ENCODE measurements at regions not wholly inside any gene's neighbourhood (a gene's known extent, or its start where the extent isn't known, plus 50 kb on each side); places are given as distances from the start of the nearest gene placed in this dataset.
"Not testable (repeated sequence)": the region's sequence is repeated elsewhere in the genome, so short reads cannot be mapped to it uniquely, and the experiment has no call there.

DNA sequence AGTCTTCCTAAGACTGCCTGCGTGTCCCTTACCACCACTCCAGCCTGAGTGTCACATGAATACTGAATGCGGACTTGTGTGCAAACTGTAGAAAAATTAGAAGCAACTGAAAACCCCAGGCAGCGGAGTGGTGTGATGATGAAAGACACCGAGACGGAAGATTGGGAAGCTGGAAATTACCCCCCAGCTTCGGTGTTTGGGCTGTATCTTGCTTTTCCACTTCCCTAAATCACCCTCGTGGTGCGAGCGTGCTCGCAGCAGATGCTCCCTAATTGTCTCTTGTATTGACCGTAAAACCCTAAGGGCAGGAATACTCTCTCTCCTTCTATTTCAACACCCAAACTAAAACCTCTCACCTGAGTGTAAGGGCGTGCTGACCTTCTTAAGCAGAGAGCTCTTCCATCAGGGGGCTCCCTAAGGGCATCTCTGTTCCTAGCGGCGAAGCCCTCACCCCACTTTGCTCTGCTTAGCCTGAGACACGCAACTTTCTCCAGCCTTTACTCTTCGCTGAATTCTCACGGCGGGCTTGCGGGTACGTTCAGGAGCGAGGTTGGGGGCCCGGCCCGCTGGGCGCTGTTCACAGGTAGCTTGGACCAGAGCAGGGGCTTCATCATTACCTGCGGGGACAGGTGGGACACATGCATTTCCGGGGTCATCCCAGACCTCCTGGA is 62.4 kb downstream of the CRYBB2 start:
- DNase-seq (ENCODE audit: low spot score): no peak

DNA sequence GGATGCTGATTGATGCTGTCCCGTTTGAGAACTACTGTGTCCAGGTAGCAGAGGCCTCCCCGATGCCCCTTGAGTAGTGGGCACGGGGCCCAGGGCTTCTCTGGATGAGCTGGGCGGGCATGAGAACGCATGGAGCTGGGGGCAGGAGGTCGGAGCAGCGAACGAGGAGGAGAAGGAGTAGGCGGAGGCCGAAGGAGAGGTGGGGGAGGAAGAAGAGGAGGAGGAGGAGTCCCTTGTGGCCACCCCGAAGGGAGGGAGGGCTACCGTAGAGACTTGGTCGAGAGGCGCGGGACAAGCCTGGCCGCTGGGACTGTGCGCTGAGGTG is 62.9 kb downstream of the CRYBB2 start:
- no peak for DNase-seq (ENCODE audit: low spot score)

DNA sequence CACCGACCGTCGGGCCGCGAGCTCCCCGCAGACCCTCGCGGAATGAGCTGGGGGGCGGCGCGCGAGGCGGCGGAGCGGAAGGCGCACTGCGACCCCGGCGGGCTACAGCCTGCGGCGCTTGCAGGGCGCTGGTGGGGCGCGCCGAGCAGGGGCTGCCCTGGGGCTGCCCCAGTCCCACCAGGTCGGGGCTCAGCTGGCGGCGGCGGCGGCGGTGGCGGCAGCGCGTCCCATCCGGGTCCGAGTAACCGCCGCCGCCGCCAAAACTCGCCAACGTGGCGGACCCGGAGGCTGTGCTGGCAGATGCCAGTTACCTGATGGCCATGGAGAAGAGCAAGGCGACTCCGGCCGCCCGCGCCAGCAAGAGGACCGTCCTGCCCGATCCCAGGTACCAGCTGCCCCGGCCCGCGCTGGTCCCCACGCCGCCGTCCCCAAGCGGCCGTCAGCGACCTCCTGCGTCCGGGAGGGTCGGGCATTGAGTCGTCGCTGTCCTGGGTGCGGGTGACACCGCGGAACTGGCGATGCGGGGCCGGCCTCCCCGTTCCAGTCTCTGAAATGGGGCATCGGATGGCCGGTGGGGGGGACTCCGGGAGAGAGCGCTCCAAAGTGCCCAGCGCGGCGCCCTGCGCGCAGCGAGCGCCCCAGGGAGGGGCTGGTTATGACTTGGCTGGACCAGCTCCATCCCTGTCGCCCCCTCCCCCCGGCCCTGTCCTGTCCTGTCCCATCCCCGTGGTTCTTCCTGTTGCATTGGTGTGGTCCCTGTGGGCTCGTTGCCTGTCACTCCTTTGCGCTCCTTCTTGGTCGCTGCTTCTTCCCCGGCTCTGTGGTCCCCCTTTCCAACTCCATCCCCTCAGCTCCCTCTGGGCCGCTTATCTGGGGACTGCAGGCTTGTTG is 63.5 kb downstream of the CRYBB2 start:
- DNase-seq (ENCODE audit: low spot score): no peak

DNA sequence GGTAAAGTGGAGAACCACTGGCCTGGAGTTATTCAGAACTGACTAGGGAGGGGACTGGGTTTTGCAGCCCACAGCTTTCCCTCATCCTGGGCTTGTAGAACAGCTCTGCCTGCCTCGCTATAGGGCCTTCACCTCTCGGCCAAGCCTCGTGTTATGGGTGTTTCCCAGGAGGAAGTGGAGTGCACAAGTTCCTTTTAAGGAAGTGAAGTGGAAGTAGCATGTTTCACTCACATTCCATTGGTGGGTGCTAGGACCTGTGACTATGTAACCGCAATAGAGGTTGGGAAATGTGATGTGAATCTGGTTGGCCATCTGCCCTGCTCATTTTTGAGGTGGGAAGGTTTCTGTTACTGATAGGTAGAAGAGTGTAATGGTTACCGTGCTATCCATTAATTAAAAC is 69.0 kb downstream of the CRYBB2 start:
- DNase-seq (ENCODE audit: low spot score): not testable (repeated sequence)

DNA sequence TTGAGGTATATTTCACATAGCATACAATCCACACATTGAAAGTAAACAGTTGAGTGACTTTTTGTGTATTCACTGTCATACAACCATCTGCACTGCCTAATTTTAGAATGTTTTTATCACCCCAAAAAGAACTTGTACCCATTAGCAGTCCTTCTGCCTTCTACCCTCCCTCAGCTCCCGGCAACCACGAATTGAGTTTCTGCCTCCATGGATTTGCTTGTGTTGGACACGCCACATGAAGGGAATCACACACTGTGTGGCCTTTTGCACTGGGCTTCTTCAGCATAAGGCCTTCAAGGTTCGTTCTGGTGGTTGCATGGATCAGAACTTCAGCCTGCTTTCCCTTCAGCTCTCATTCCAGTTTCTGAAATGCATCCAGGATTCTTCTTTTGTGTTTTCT is 82.5 kb downstream of the CRYBB2 start:
- not testable (repeated sequence) for DNase-seq (ENCODE audit: low spot score)

DNA sequence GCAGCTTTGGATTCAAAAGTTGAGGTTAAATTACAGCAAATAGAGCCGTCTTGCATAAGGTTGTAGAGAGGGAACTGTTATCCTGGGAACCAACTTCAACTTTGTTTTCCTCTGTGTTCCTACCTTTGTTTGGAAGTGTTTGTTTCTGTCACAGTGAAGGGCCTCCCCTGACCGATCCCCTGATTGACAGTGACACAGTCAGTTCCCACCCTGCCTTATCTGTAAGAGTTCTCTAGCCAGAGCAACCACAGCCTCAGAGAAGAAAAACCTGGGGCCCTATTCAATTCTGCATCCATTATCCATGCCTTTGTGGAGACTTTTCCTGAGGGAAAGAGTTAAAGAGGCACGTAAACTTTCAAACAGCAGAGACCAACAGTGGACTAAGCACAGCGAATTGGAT is 90.1 kb downstream of the CRYBB2 start:
- not testable (repeated sequence) for DNase-seq (ENCODE audit: low spot score)

DNA sequence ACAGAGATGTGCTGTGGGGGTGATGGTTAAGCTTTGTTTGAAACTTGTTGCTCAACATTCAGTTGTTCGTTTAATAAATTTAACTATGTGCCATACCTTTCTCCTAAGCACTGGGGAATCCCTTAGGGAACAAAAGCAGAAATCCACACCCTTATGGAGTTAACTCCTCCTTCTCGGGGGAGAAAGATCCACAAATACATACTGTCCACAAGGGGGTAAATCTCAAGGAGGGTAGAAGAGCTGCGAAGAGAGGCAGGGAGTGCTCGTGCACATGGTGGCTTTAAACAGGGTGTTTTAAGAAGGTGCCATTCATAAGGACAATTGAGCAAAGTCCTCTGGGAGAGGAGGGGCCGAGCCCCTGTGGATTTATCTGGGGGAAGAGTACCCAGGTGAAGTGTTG is 92.5 kb downstream of the CRYBB2 start:
- DNase-seq (ENCODE audit: low spot score): not testable (repeated sequence)

DNA sequence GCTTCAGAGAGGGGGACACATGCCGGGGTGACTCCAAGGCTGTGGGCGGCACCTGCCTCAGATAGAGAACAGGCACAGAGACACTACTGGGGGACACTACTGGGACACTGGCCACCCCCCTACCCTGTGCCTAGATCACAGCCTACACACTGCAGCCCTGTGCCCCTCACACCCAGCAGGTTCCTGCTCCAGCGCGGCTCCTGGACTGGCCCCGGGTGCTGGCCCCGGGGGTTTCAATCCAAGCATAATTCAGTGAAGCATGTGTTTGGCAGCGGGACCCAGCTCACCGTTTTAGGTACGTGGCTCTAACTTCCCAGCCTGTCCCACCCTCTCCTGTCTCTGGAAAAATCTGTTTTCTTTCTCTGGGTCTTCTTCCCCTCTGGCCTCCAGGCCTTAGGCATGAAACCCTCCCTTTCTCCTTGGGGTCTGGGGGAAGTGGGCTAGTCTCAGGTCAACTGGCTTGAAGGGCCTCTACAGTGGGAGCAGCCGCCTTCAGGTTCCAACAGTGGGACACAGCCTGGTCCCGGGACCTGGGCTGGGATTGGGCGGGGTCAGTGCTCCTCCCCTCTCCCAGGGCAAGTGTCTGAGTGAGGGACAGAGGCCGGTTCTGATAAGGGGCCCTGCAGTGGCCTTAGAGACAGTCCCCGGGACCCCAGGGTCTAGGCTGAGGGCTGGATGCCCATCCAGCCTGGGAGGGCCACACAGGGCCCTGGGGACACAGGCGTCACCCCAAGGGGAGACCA is 98.8 kb downstream of the CRYBB2 start:
- no peak for DNase-seq (ENCODE audit: low spot score)

DNA sequence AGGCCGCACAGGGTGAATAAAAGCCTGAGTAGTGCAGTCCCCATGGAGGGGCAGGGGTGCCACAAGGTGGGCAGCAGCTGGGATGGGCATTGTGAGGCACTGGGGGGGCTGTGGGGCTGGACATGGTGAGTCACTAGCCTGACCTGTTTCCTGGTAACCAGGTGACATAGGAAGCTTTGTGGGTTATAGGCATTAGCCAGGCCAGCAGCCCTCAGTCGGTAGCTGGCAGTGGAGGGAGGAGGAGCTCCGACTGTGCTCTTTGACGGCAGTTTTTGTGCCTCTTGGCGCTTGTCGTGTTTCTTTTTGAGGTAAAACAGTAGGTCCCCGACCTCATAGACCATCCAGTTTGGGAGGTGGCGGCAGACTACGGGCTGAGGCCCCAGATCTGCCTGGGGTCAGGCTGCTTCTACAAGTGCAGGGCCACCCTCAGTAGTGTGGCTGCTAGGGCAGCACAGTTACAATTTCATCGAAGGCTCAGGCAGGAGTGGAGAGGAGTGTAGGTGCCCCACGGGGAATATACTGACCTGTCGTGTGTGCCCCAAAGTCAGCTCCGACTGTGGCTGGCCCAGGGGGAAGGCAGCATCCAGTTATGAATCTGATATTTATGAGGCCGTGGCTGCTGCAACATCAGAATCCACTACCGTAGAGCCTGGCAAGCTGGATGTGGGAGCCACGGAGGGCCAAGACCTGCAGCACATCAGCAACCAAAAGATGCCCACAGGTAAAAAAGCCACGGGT is 107.7 kb downstream of the CRYBB2 start:
- no peak for DNase-seq (ENCODE audit: low spot score)

DNA sequence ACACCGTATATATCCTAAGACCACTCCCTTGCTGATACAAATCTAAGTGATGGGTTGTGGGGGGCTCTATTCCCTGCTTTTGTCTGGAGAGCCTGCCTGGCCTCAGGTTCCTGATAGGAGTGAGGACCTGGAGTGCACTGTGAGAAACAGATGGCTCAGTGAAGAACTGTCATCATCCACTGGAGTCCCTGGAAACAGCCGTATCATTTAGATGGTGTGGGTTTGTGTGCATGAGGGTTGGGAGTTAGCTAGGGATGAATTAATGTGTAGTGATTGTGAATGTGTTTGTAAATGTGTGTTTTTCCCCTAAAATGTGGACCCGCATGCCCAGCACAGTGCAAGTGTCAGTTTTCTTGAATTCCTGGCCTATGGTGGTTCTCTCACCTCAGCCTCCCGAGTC is 111.6 kb downstream of the CRYBB2 start:
- DNase-seq (ENCODE audit: low spot score): peak; percentile 69

DNA sequence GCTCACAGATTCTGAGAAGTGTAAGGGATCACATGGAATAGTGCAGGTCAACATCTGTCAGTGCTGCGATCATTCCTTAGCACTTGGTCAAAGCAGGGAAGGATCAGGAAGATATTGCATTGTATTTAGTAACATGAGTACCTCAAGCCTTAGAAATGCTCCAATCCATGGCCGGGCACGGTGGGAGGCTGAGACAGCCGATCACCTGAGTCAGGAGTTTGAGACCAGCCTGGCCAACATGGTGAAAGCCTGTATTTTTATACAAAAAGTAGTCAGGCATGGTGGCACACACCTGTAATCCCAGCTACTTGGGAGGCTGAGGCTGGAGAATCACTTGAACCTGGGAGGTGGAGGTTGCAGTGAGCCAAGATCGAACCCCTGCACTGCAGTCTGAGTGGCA is 112.5 kb downstream of the CRYBB2 start:
- not testable (repeated sequence) for DNase-seq (ENCODE audit: low spot score)

DNA sequence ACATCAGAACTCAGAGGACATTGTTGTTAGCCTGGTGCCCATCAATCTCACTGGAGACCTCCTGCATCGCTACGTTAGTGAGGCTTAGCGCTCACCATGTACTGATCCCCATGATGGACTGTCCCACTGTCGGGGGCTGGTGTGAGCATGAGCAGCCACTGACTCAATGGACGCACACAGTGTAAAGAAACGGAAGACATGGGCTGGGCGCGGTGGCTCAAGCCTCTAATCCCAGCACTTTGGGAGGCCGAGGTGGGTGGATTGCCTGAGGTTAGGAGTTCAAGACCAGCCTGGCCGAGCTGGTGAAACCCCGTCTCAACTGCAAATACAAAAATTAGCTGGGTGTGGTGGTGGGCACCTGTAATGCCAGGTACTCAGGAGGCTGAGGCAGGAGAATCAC is 112.9 kb downstream of the CRYBB2 start:
- no peak for DNase-seq (ENCODE audit: low spot score)

DNA sequence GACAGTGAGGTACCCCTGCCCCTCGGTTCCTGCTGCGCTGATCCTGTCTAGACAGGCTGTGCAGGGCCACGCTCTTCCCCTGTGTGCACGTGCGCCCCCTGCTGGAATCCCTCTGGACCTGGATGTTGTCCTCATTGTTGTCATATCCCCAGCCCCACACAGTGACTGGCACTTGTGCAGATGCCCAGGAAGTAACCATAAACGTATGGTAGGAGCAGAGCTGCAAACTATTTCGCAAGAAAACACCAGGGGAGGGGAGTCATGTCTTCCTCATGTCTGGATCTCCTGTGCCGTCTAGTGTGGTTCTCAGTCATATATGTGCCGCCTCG is 114.7 kb downstream of the CRYBB2 start:
- peak; percentile 86 for DNase-seq (ENCODE audit: low spot score)

DNA sequence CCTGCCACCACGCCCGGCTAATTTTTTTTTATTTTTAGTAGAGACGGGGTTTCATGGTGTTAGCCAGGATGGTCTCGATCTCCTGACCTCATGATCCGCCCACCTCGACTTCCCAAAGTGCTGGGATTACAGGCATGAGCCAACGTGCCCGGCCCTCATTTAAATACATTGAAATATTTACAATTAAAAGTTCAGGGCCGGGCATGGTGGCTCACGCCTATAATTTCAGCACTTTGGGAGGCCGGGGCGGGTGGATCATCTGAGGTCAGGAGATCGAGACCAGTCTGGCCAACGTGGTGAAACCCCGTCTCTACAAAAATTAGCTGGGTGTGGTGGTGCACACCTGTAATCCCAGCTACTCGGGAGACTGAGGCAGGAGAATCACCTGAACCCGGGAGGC is 115.2 kb downstream of the CRYBB2 start:
- DNase-seq (ENCODE audit: low spot score): not testable (repeated sequence)

DNA sequence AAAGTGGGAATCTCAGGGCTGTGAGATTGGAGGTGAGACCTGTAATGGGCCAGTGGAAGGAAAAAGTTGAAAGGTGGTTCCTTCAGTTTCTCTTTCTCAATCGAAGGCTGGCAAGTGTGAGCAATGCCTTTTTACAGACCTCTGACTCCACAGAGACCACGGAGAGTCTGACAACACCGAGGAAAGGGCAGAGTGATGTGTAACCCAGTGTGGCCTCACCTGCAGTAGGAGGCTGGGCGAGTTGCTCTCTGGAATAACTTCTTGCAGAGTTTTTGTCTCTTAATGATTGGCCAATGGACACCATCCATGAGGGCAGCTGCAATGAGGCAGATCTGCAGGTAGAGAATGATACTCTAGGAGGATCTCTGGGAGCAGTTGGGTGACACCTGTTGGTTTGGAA is 115.8 kb downstream of the CRYBB2 start:
- not testable (repeated sequence) for DNase-seq (ENCODE audit: low spot score)

DNA sequence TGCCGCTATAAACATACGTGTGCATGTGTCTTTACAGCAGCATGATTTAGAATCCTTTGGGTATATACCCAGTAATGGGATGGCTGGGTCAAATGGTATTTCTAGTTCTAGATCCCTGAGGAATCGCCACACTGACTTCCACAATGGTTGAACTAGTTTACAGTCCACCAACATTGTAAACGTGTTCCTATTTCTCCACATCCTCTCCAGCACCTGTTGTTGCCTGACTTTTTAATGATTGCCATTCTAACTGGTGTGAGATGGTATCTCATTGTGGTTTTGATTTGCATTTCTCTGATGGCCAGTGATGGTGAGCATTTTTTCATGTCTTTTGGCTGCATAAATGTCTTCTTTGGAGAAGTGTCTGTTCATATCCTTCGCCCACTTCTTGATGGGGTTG is 121.1 kb downstream of the CRYBB2 start:
- not testable (repeated sequence) for DNase-seq (ENCODE audit: low spot score)

DNA sequence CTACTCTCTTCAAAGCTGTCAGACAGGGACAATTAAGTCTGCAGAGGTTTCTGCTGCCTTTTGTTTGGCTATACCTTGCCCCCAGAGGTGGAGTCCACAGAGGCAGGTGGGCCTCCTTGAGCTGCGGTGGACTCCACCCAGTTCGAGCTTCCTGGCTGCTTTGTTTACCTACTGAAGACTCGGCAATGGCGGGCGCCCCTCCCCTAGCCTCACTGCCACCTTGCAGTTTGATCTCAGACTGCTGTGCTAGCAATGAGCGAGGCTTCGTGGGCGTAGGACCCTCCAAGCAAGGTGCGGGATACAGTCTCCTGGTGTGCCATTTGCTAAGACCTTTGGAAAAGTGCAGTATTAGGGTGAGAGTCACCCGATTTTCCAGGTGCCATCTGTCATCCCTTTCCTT is 124.9 kb downstream of the CRYBB2 start:
- not testable (repeated sequence) for DNase-seq (ENCODE audit: low spot score)

DNA sequence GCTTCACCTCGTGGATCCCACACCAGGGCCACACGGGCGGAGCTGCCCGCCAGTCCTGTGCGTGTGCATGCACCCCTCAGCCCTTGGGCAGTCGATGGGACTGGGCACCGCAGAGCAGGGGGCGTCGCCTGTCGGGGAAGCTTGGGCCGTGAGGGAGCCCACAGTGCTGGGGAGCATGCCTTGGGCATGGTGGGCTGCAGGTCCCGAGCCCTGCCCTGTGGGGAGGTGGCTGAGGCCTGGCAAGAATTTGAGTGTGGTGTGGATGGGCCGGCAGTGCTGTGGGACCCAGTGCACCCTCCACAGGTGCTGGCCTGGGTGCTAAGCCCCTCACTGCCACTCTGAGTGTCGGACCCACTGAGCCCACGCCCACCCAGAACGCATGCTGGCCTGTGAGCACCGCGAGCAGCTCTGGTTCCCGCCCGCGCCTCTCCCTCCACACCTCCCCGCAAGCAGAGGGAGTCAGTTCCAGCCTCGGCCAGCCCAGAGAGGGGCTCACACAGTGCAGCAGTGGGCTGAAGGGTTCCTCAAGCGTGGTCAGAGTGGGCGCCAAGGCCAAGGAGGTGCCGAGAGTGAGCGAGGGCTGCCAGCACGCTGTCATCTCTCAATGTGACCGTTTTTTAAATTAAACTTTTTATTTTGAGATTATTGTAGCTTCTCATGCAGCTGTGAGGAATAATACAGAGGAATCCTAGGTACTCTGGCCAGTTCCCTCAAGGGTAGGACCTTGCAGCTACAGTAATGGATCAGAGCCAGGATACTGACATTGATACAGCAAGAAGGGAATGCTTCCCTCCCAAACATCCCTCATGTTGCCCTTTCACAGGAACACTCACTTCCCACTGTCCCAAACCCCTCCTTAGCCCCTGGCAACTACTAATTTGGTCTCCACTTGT is 127.7 kb downstream of the CRYBB2 start:
- DNase-seq (ENCODE audit: low spot score): no peak

DNA sequence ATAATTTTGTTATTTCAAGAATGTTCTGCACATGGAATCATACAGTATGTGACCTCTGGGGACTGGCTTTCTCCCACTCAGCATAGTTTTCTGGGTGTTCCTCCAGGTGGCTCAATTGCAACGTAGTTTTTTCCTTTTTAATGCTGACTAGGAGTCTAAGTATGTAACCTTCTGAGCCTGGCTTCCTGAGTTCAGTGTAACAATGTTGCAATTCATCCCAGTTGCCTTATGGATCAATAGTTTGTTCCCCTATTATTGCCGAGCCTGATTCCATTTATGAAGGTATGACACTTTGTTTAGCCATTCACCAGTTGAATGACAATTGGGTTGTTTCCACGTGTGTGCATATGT is 128.3 kb downstream of the CRYBB2 start:
- no peak for DNase-seq (ENCODE audit: low spot score)

DNA sequence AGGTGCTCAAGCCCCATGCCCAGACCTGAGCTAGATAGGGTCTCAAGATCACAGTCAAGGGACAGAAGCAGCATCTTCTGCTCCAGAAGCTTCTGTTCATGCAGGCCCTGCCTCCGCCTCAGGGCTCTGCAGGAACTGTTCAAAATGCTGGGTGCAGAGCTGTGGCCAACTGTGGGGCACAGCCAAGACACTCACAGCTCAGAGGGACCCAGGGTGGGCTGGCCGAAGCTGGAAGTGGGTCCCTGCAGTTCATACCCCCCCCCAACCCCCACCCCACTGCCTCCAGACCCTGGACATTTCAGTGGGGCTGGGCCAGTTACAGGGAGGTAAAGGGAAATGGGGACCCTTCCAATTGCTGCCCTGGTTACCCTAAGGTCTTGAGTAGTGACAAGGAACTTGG is 129.0 kb downstream of the CRYBB2 start:
- no peak for DNase-seq (ENCODE audit: low spot score)

DNA sequence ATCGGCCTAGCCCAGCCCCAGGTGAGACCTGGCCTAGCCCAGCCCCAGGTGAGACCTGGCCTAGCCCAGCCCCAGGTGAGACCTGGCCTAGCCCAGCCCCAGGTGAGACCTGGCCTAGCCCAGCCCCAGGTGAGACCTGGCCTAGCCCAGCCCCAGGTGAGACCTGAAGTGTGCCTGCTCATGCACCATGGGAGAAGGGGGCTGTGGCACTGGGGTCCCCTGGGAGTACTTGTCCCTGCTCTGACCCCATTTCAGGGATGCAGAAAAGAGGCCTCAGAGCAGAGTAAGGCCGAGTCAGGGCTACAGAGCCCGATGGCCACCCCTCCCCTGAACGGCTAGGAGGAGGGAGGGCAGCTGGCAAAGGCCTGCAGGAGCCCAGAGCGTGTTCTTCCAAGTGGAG is 129.6 kb downstream of the CRYBB2 start:
- DNase-seq (ENCODE audit: low spot score): not testable (repeated sequence)
